ENCODE measurements at regions not wholly inside any gene's neighbourhood (a gene's known extent, or its start where the extent isn't known, plus 50 kb on each side); places are given as distances from the start of the nearest gene placed in this dataset.

GRCh38 chr12:127588249-127588648 lies 678.7 kb upstream of the TMEM132C start:
- no peak for TF ChIP-seq CTCF (IDR thresholded peaks at IDR 0.05; ENCODE audit: extremely low read depth in 1 of 2, insufficient read depth in 1 of 2, low read depth in 1 of 2, low read length in 2 of 2)
- no peak for TF ChIP-seq POLR2A (IDR thresholded peaks at IDR 0.05; ENCODE audit: low read depth, low read length)
- TF ChIP-seq JUN (IDR thresholded peaks at IDR 0.05; ENCODE audit: borderline replicate concordance, insufficient read depth, insufficient read length, low read depth), result no peak
- no peak for TF ChIP-seq POLR2AphosphoS5 (IDR thresholded peaks at IDR 0.05; ENCODE audit: insufficient read depth, low read depth, low read length)
- no peak for TF ChIP-seq EZH2 (IDR thresholded peaks at IDR 0.05; ENCODE audit: borderline replicate concordance, low read depth, low read length, severe bottlenecking)
- TF ChIP-seq, protein P1, sequence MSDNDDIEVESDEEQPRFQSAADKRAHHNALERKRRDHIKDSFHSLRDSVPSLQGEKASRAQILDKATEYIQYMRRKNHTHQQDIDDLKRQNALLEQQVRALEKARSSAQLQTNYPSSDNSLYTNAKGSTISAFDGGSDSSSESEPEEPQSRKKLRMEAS (IDR thresholded peaks at IDR 0.05; ENCODE audit: insufficient read depth, insufficient read length), result no peak
- TF ChIP-seq MYC (IDR thresholded peaks at IDR 0.05; ENCODE audit: low read depth, low read length), result no peak
- TF ChIP-seq FOS (IDR thresholded peaks at IDR 0.05; ENCODE audit: borderline replicate concordance, insufficient read depth, low read length), result no peak

Data from endothelial cell of umbilical vein (primary cell).